ENCODE measurements at regions not wholly inside any gene's neighbourhood (a gene's known extent, or its start where the extent isn't known, plus 50 kb on each side); places are given as distances from the start of the nearest gene placed in this dataset.
"Not testable (repeated sequence)": the region's sequence is repeated elsewhere in the genome, so short reads cannot be mapped to it uniquely, and the experiment has no call there.

GRCh38 chr7:109336531-109336930 lies 766.9 kb downstream of the DNAJB9 start:
- no peak for DNase-seq

DNA sequence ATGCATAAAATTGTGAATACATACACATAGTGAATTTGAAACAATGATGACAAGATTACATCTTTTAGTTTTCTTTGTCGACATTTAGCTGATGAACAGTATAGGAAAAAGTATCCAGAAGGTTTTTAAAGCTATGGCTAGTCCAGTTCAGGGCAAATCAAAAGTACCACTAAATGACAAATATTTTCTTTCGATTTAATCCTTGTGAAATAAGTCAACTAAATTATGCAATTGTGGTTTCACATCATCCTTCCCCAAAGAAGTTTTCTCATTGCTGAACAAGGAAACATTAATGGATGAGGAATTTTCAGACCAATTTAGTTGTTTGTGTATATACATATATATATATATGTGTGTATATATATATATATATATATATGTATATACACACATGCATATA lies 774.0 kb downstream of the DNAJB9 start:
- DNase-seq: no peak

- DNase-seq: no peak
Observed at GRCh38 chr7:109351493-109351892, 781.8 kb downstream of the DNAJB9 start.

DNA sequence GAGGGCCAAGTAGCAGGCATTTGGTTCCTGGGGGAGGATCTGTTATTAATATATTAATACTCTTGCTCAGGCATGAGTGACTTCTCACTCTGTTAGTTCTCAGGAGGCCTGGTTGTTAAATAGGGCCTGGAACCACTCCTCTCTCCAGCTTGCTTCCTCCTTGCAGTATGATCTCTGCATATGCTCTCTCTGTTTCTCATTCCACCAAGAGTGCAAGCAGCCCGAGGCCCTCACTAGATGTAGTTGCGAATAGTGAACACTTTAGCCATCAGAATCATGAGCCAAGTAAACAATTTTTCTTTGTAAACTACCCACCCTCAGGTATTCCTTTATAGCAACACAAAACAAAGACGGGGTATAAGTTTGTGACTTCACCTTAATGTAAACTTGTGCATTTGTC lies 784.3 kb downstream of the DNAJB9 start:
- DNase-seq: no peak

GRCh38 chr7:109354552-109354951 lies 784.9 kb downstream of the DNAJB9 start:
- DNase-seq: no peak

- no peak for DNase-seq
Observed at GRCh38 chr7:109375823-109376222, 806.1 kb downstream of the DNAJB9 start.

- no peak for DNase-seq
Observed at GRCh38 chr7:109376576-109376975, 806.9 kb downstream of the DNAJB9 start.

DNA sequence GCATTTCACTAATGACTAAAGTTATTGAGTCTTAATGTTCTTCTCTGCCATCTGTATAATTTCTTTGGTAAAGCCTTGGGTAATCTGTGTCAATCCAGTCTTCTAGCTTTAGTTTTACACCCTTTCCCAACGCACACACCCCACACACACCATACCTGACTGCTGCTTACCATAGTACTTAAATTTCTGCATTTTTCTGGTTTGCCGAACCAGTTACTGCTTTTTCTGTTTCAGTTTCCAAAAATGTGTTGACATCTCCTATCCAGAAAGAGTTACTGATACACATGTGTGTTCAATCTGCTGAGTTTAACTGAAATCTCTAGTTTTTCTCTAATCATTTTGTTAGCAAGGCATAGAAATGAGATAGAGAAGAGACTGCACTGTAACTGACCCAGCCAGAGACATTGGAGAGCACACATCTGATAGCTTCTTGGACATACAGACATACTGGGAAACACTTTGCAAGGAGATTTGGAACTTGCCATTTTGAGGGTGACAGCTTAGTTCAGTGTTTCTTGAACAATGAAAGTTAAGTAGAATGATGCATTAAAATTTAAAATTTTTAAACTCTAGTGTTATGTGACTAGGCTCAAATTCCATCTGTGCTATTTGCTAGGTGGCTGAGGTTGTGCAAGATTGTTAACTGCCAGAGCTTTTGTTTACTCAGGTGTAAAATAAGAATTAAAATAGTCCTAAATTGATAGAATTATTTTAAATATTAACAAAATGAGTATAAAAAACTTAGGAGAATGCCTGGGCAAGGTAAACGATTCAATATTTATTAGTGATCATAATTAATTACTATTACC lies 807.6 kb downstream of the DNAJB9 start:
- no peak for DNase-seq

GRCh38 chr7:109386959-109387358 lies 817.3 kb downstream of the DNAJB9 start:
- no peak for DNase-seq

- no peak for DNase-seq
Observed at GRCh38 chr7:109387530-109387929, 817.9 kb downstream of the DNAJB9 start.

DNA sequence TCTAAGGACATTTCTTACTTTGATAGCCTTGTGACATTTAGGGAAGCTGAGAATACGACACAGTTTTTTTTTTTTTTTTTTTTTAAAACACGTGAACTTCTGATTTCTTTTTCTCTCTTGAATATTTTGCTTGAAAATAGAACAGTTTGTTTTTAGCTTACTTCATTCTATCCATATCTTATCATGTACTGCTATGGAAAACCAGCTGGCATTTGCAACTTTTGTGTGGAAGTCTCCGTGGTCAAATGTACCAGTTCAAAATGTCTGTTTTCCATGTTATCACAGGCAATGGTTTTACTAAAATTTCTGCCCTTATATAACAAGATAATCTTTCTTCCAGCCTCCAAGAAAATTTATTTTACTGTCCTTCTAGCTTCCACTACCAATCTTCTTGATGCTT lies 821.6 kb downstream of the DNAJB9 start:
- DNase-seq: no peak

GRCh38 chr7:109402107-109402506 lies 832.4 kb downstream of the DNAJB9 start:
- DNase-seq: no peak

DNA sequence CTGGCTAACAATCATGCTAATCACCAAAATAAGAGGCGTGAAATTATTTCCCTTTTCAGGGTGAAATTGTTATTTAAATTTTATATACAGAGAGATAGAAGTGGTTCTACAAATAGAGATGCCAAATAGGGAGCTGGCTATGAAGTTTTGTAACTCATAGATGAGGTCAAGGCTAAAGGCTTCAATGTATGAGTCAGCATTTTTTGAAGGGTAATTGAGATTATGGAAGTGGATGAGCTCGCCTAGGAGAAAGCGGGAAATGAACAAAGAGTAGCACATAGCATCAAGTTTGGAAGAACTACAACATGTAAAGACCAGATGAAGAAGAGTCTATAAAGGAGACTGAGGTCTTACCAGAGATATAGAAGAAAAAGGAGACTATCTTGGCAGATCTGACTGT lies 838.1 kb downstream of the DNAJB9 start:
- no peak for DNase-seq

GRCh38 chr7:109437957-109438356 lies 868.3 kb downstream of the DNAJB9 start:
- DNase-seq: no peak

DNA sequence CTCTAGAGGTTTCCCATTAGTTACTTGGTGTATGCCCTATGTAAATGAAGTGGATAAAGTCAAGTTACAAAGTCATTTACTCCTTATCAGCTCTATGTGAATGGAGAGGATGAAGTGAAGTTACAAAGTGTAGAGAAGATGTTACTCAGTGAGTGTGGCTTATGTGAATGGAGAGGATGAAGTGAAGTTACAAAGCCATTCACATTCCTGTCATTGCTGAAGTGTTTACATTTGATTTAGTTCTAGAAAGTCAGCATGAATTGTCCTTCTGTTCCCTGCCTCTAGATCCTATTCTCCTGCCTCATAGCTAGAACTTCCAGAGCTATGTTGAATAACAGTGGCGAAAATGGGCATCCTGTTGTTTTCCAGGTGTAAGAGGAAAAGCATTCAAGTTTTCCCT lies 880.1 kb downstream of the DNAJB9 start:
- no peak for DNase-seq

DNA sequence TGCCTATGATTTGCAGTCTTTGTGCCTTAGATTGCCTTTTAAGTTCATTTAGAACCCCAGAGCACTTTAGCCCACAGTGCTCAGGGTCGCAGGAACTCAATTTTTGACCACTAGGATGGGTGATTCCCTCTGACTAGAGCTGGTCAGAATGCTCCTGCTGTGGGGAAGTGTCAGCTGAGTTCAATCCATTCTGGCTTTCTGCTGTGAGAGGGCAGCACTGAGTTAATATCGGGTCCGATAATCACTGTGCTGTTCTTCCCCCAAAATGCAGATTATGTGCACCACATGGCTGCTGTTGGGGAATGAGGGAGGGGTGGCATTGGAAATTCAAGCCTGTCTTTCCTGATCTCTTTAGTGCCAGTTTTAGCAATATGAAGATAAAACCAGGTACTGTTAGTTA lies 886.4 kb downstream of the DNAJB9 start:
- no peak for DNase-seq

DNA sequence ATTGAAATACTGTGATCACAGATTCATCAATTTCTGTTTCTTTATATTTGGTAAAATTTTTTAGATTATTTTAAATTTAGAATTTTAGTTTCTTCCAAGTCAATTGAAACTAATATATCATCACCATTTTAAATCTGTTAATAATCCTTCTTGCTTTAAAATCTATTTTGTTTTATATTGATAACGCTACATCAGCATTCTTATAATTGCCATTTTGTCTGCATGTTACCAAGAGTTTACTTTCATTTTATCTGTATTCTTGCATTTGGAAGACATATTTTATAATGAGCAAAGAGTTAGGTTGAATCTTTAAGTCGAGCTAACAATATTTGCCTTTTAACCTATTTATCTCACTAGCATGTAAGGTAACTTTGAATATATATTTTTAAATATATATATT lies 890.6 kb downstream of the DNAJB9 start:
- no peak for DNase-seq

GRCh38 chr7:109462171-109462570 lies 892.5 kb downstream of the DNAJB9 start:
- no peak for DNase-seq

DNA sequence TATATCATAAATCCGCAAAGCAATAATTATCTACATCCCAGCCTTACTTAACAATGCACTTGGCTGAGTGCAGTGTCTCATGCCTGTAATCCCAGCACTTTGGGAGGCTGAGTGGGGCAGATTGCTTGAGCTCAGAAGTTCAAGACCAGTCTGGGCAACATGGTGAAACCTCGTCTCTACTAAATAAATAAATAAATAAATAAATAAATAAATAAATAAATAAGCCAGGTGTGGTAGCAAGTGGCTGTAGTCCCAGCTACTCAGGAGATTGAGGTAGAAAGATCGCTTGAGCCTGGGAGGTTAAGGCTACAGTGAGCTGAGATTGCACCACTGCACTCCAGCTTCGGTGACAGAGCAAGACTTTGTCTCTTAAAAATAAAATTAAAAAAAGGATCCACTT lies 898.1 kb downstream of the DNAJB9 start:
- DNase-seq: not testable (repeated sequence)

- DNase-seq: no peak
Observed at GRCh38 chr7:109473172-109473571, 903.5 kb downstream of the DNAJB9 start.

DNA sequence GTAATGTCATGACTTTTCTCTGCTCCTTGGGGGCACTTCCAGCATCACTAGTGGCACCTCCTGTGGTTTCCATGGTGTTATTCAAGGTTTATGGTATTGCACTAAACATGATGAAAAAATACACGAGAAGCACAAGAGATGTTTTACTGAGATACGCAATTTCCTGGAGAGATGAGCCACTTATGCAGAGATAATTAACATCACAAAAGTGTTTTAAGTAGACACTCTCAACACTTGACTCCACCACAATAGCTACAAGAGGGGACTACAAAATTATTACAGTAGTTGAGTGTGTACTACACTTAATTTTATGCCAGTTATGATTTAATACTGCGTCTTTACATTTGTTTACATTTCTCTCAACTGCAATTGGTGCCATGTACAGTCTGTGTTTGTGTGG lies 906.7 kb downstream of the DNAJB9 start:
- DNase-seq: peak; percentile 42

DNA sequence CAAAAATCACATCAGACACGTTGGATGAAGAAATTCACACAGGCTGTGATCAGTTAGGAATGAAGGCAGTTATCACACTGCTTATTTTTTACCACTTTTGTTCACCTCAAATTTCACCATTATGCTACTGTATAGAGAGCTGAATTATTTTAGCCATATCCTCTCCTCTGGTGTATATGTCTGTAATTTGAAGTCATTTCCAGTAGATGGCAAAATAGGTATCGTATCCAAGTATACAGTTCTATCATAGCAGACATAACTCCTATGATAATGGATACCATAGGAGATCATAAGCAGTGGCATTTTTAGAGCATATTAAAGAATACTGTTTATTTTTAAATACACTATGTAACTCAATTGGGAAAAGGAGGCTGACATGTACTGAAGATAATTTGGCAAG lies 909.7 kb downstream of the DNAJB9 start:
- DNase-seq: no peak

GRCh38 chr7:109490607-109491006 lies 920.9 kb downstream of the DNAJB9 start:
- DNase-seq: not testable (repeated sequence)

GRCh38 chr7:109497053-109497452 lies 927.4 kb downstream of the DNAJB9 start:
- DNase-seq: no peak

- DNase-seq: no peak
Observed at GRCh38 chr7:109498131-109498530, 928.5 kb downstream of the DNAJB9 start.
